Brain microvascular endothelial cell (primary cell): ENCODE measurements at regions not wholly inside any gene's neighbourhood (a gene's known extent, or its start where the extent isn't known, plus 50 kb on each side); places are given as distances from the start of the nearest gene placed in this dataset.

Experiments used
- DNase-seq: peaks from one replicate; pipeline ENCODE4 v3.0.0-alpha.2; 2020
- H3K27ac ChIP-seq: fragments of 250-450 bp; sonication (Bioruptor Pico); 2 replicates; pipeline ENCODE4 v1.5.1; 2020; ENCODE audit warnings: mild to moderate bottlenecking, moderate library complexity
- H3K27me3 ChIP-seq: fragments of 250-450 bp; sonication (Bioruptor Pico); replicated peaks from 2 replicates; pipeline ENCODE4 v1.5.1; 2020; ENCODE audit warnings: mild to moderate bottlenecking
- H3K36me3 ChIP-seq: fragments of 250-450 bp; sonication (Bioruptor Pico); replicated peaks from 2 replicates; pipeline ENCODE4 v1.5.1; 2020; ENCODE audit warnings: mild to moderate bottlenecking
- H3K4me3 ChIP-seq: 2 replicates; pipeline ENCODE4 v1.5.1; 2011; ENCODE audit warnings: low read depth, mild to moderate bottlenecking, control low read depth, low read length, moderate library complexity
- CTCF ChIP-seq: IDR thresholded peaks from 2 replicates; pipeline ENCODE4 v1.5.1; 2011; ENCODE audit warnings: low read depth, mild to moderate bottlenecking, moderate library complexity, low read length, control low read depth, inconsistent platforms; ENCODE audit errors: missing control alignments
- in situ Hi-C: cut with HindIII; loops from 2 replicates; pipeline ENCODE4 v1.10.0; 2017; ENCODE audit warnings: low sequenced_read_pairs, low pct_ligation_motif_present

GRCh38 chr13:28584873-28585381 is 74.0 kb upstream of the POMP start:
- H3K36me3 ChIP-seq, result no peaks in the 10 kb centered on the region
- in situ Hi-C loops, result no loop called here
- peak overlapping the region; percentile 43 for H3K27ac ChIP-seq
- no peak for TF ChIP-seq CTCF
- no peak overlapping the region for H3K4me3 ChIP-seq
- H3K27me3 ChIP-seq, result no peaks in the 10 kb centered on the region
- DNase-seq, result no peak

DNA sequence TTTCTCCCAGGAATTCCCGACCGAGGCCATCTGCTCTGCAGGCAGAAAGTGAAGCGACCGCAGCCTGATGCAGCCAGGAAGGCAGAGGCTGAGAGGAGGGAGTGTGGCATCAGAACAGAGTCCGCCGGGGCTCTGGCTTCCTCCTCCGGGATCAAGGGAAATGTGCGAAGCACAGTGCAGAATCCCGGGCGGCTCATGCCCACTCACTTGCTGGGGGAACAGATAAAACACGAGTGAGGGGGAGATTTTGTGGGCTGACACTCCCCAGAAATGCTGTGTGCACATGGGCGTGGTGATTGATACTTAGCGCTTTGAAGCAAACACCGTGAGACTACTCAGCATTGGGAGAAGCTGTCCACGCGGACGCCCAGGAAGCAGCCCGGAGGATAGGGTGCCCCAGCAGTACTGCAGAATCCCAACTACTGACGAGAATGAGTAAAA is 75.3 kb upstream of the POMP start:
- H3K36me3 ChIP-seq, result no peaks in the 10 kb centered on the region
- in situ Hi-C loops, result no loop called here
- H3K27me3 ChIP-seq, result no peaks in the 10 kb centered on the region
- no peak overlapping the region for H3K27ac ChIP-seq
- no peak overlapping the region for H3K4me3 ChIP-seq
- peak; percentile 32 for DNase-seq
- no peak for TF ChIP-seq CTCF

DNA sequence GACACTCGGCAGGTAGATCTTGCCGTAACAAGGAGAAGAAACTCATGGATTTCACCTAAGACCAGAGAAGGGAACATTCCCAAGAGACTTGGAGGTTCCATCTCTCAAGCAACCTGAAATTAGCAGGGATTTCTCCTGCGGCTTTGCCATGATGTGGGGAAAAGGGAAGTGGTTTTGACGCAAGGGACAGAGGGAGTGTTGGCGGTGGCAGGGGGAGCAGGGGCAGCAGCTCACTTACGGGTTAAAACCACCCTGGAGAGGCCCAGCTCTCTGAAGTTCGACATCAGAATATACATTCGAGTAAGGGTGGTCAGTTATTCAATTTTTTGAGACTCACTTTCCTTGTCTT is 76.1 kb upstream of the POMP start:
- no peak overlapping the region for H3K4me3 ChIP-seq
- in situ Hi-C loops, result no loop called here
- no peak for DNase-seq
- H3K27ac ChIP-seq, result no peak overlapping the region
- no peak for TF ChIP-seq CTCF
- no peaks in the 10 kb centered on the region for H3K27me3 ChIP-seq
- no peaks in the 10 kb centered on the region for H3K36me3 ChIP-seq

- Histone ChIP-seq H3K4me3 (no peak overlapping the region), H3K36me3 (no peaks in the 10 kb centered on the region), H3K27me3 (no peaks in the 10 kb centered on the region), H3K27ac (no peak overlapping the region)
- in situ Hi-C loops, result no loop called here
- DNase-seq, result no peak
- TF ChIP-seq CTCF, result no peak
Observed at GRCh38 chr13:28582225-28582891, 76.6 kb upstream of the POMP start.

- no peak for TF ChIP-seq CTCF
- H3K27me3 ChIP-seq, result no peaks in the 10 kb centered on the region
- no peaks in the 10 kb centered on the region for H3K36me3 ChIP-seq
- H3K27ac ChIP-seq, result no peak overlapping the region
- no peak overlapping the region for H3K4me3 ChIP-seq
- no peak for DNase-seq
- in situ Hi-C loops, result no loop called here
Observed at GRCh38 chr13:28581451-28581850, 77.5 kb upstream of the POMP start.

DNA sequence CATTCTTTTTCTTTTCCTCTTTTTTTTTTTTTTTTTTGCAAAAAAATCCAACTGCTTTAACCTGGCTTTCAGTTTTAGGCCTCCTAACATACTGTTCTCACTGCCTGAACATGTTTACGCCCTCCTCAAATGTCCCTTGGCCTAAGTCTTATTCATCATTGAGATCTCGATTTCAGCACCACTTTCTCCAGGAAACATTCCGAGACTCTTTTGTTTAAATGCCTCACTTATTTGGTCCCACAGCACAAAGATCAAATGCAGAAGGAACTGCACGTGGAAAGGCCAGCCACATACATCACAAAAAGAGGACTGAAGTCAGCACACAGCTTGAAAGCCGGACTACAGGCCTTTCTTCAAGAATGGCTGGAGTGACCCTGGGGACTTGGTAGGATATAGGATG is 79.2 kb upstream of the POMP start:
- Histone ChIP-seq H3K4me3 (no peak overlapping the region), H3K36me3 (no peaks in the 10 kb centered on the region), H3K27me3 (no peaks in the 10 kb centered on the region), H3K27ac (no peak overlapping the region)
- in situ Hi-C loops, result no loop called here
- DNase-seq, result no peak
- TF ChIP-seq CTCF, result no peak
